IMR-90 (cell line): ENCODE measurements at regions not wholly inside any gene's neighbourhood (a gene's known extent, or its start where the extent isn't known, plus 50 kb on each side); places are given as distances from the start of the nearest gene placed in this dataset.

Source experiments
- BHLHE40 ChIP-seq: fragments of 150-350 bp; IDR thresholded peaks from 2 replicates; pipeline ENCODE4 v1.6.1; 2016; ENCODE audit warnings: mild to moderate bottlenecking, low read depth, low read length
- CEBPB ChIP-seq: IDR thresholded peaks from 2 replicates; pipeline ENCODE4 v1.6.1; 2012; ENCODE audit warnings: low read depth, low read length, improper control_type of control experiment
- FOS ChIP-seq: fragments of 150-350 bp; IDR thresholded peaks from 2 replicates; pipeline ENCODE4 v1.6.1; 2016; ENCODE audit warnings: low read depth, low read length
- MAZ ChIP-seq: IDR thresholded peaks from 2 replicates; pipeline ENCODE4 v1.6.1; 2012; ENCODE audit warnings: low read depth, mild to moderate bottlenecking, low read length, improper control_type of control experiment, moderate library complexity, borderline replicate concordance
- MXI1 ChIP-seq: IDR thresholded peaks from 2 replicates; pipeline ENCODE4 v1.6.1; 2012; ENCODE audit warnings: low read depth, mild to moderate bottlenecking, low read length, moderate library complexity, borderline replicate concordance
- NFE2L2 ChIP-seq: fragments of 150-350 bp; IDR thresholded peaks from 2 replicates; pipeline ENCODE4 v1.6.1; 2016; ENCODE audit warnings: low read depth, mild to moderate bottlenecking, low read length
- POLR2A ChIP-seq: IDR thresholded peaks from 2 replicates; pipeline ENCODE4 v1.6.1; 2012; ENCODE audit warnings: mild to moderate bottlenecking, low read depth, low read length
- RAD21 ChIP-seq: IDR thresholded peaks from 2 replicates; pipeline ENCODE4 v1.6.1; 2012; ENCODE audit warnings: low read length, improper control_type of control experiment
- RCOR1 ChIP-seq: IDR thresholded peaks from 2 replicates; pipeline ENCODE4 v1.6.1; 2012; ENCODE audit warnings: mild to moderate bottlenecking, low read length, improper control_type of control experiment; ENCODE audit not compliant: insufficient replicate concordance
- RFX5 ChIP-seq: IDR thresholded peaks from 2 replicates; pipeline ENCODE4 v1.8.0; 2012; ENCODE audit warnings: low read depth, mild to moderate bottlenecking, low read length, moderate library complexity
- SMC3 ChIP-seq: fragments of 150-350 bp; IDR thresholded peaks from 2 replicates; pipeline ENCODE4 v1.6.1; 2016; ENCODE audit warnings: low read depth, mild to moderate bottlenecking, antibody characterized with exemption, low read length, moderate library complexity
- TF ChIP-seq, protein P1 (sequence below): conservative IDR thresholded peaks from 2 replicates; pipeline ENCODE4 v1.5.1; 2012; ENCODE audit warnings: mild to moderate bottlenecking, low read depth, low read length, improper control_type of control experiment
- TF ChIP-seq, protein P2 (sequence below): fragments of 150-350 bp; IDR thresholded peaks from 2 replicates; pipeline ENCODE4 v1.6.1; 2017; ENCODE audit warnings: mild to moderate bottlenecking, antibody characterized with exemption, low read length, low read depth
- TF ChIP-seq, protein P3 (sequence below): fragments of 150-350 bp; IDR thresholded peaks from 2 replicates; pipeline ENCODE4 v1.6.1; 2016; ENCODE audit warnings: low read depth, mild to moderate bottlenecking, low read length, moderate library complexity, borderline replicate concordance

DNA sequence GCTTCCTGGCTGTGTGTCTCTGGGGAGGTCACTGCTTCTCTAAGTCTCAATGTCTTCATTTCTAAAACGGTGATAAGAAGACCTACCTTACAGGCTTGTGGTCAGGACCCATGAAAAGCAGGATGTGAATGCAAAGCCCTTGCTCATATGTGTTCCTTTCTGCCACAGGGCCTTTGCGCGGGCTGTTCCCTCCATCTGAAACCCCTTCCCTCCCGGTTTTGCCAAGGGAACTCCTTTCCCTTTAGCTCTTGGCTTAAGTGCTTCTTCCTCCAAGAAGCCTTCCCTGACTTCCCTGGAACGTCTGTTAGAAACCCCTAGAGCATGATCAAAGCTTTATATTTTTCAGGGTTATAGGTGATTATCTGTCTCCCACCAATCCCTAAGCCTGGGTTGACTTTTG lies 147.2 kb upstream of the PTPN1 start:
- no peak for TF ChIP-seq POLR2A
- TF ChIP-seq, protein P1, sequence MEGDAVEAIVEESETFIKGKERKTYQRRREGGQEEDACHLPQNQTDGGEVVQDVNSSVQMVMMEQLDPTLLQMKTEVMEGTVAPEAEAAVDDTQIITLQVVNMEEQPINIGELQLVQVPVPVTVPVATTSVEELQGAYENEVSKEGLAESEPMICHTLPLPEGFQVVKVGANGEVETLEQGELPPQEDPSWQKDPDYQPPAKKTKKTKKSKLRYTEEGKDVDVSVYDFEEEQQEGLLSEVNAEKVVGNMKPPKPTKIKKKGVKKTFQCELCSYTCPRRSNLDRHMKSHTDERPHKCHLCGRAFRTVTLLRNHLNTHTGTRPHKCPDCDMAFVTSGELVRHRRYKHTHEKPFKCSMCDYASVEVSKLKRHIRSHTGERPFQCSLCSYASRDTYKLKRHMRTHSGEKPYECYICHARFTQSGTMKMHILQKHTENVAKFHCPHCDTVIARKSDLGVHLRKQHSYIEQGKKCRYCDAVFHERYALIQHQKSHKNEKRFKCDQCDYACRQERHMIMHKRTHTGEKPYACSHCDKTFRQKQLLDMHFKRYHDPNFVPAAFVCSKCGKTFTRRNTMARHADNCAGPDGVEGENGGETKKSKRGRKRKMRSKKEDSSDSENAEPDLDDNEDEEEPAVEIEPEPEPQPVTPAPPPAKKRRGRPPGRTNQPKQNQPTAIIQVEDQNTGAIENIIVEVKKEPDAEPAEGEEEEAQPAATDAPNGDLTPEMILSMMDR: no peak
- no peak for TF ChIP-seq RCOR1
- TF ChIP-seq CEBPB: no peak
- TF ChIP-seq, protein P2, sequence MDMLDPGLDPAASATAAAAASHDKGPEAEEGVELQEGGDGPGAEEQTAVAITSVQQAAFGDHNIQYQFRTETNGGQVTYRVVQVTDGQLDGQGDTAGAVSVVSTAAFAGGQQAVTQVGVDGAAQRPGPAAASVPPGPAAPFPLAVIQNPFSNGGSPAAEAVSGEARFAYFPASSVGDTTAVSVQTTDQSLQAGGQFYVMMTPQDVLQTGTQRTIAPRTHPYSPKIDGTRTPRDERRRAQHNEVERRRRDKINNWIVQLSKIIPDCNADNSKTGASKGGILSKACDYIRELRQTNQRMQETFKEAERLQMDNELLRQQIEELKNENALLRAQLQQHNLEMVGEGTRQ: no peak
- no peak for TF ChIP-seq RAD21
- no peak for TF ChIP-seq MXI1
- no peak for TF ChIP-seq RFX5
- TF ChIP-seq FOS: no peak
- TF ChIP-seq, protein P3, sequence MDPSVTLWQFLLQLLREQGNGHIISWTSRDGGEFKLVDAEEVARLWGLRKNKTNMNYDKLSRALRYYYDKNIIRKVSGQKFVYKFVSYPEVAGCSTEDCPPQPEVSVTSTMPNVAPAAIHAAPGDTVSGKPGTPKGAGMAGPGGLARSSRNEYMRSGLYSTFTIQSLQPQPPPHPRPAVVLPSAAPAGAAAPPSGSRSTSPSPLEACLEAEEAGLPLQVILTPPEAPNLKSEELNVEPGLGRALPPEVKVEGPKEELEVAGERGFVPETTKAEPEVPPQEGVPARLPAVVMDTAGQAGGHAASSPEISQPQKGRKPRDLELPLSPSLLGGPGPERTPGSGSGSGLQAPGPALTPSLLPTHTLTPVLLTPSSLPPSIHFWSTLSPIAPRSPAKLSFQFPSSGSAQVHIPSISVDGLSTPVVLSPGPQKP: no peak
- TF ChIP-seq BHLHE40: no peak
- TF ChIP-seq SMC3: no peak
- no peak for TF ChIP-seq NFE2L2
- no peak for TF ChIP-seq MAZ
